DND-41 (cell line): ENCODE measurements at regions not wholly inside any gene's neighbourhood (a gene's known extent, or its start where the extent isn't known, plus 50 kb on each side); places are given as distances from the start of the nearest gene placed in this dataset.

Source experiments
- EZH2 ChIP-seq: IDR thresholded peaks from 3 replicates; pipeline ENCODE4 v1.6.1; 2012; ENCODE audit warnings: borderline replicate concordance, low read depth, mild to moderate bottlenecking, moderate library complexity, low read length, inconsistent platforms; ENCODE audit not compliant: severe bottlenecking
- TF ChIP-seq, protein P1 (sequence below): IDR thresholded peaks from 2 replicates; pipeline ENCODE4 v1.5.1; 2012; ENCODE audit warnings: borderline replicate concordance, low read length, moderate library complexity, mild to moderate bottlenecking; ENCODE audit not compliant: poor library complexity, severe bottlenecking; ENCODE audit errors: extremely low read depth

DNA sequence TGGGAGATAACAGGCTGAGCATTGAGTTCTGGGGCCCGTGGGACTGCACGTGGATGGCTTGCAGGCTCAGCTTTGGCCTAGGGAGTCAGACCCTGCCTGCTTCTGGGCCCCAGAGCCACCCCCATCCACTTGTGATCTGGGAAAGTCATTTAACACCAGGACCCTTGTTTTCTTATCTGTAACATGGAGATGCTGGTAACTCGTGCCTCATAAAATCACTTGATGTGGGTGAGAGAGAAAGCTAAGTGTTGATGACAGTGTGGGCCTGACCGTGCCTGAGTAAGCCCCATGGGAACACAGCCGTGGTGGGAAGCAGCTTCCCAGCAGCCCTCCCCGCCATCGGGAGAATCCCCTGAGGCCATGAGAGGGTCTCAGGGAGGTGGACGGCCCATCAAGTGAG, 378.1 kb downstream of the GABRB3 start:
- TF ChIP-seq, protein P1, sequence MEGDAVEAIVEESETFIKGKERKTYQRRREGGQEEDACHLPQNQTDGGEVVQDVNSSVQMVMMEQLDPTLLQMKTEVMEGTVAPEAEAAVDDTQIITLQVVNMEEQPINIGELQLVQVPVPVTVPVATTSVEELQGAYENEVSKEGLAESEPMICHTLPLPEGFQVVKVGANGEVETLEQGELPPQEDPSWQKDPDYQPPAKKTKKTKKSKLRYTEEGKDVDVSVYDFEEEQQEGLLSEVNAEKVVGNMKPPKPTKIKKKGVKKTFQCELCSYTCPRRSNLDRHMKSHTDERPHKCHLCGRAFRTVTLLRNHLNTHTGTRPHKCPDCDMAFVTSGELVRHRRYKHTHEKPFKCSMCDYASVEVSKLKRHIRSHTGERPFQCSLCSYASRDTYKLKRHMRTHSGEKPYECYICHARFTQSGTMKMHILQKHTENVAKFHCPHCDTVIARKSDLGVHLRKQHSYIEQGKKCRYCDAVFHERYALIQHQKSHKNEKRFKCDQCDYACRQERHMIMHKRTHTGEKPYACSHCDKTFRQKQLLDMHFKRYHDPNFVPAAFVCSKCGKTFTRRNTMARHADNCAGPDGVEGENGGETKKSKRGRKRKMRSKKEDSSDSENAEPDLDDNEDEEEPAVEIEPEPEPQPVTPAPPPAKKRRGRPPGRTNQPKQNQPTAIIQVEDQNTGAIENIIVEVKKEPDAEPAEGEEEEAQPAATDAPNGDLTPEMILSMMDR = no peak
- TF ChIP-seq EZH2 = no peak
